Fibroblast of lung (primary cell): ENCODE measurements at regions not wholly inside any gene's neighbourhood (a gene's known extent, or its start where the extent isn't known, plus 50 kb on each side); places are given as distances from the start of the nearest gene placed in this dataset.

Experiments used
- CTCF ChIP-seq, 2 donors: IDR thresholded peaks in 1 of 2; conservative IDR thresholded peaks in 1 of 2; 1 replicate in 1 of 2; 2 replicates in 1 of 2; pipeline ENCODE4 v1.5.1; 2011 to 2012; ENCODE audit warnings: low read length in 2 of 2, control low read depth in 1 of 2, inconsistent platforms in 1 of 2, low read depth in 1 of 2, mild to moderate bottlenecking in 1 of 2
- EZH2 ChIP-seq: IDR thresholded peaks from 2 replicates; pipeline ENCODE4 v1.5.1; 2012; ENCODE audit warnings: low read length, control low read depth, mild to moderate bottlenecking; ENCODE audit errors: missing control alignments

- no peak for TF ChIP-seq CTCF (conservative IDR thresholded peaks at IDR 0.05 in 1 of 2, IDR thresholded peaks at IDR 0.05 in 1 of 2; ENCODE audit: low read depth in 1 of 2, low read length in 2 of 2)
- TF ChIP-seq EZH2: no peak
Observed at GRCh38 chr6:74603322-74604076, 602.4 kb downstream of the COL12A1 start.
